ENCODE measurements at regions not wholly inside any gene's neighbourhood (a gene's known extent, or its start where the extent isn't known, plus 50 kb on each side); places are given as distances from the start of the nearest gene placed in this dataset.

DNA sequence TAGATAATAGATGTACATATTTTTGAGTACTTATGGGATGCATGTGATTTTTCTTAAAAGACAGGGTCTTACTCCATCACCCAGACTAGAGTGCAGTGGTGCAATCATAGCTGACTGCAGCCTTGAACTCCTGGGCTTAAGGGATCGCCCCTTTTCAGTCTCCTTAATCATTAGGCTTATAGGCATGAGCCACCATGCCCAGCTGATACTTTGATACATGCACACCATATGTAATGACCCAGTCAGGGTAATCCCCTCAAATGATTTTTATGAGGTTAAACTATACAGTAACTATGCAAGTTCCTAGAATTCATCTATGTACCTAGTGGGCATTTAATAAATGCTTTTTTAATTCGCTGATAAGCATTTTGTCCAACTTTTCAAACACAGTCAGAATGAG, 292.3 kb downstream of the DTWD2 start:
- no peaks in the 10 kb centered on the region for H3K27me3 Mint-ChIP-seq (ENCODE audit: low read depth)
- Histone ChIP-seq H2AFZ (ENCODE audit: low read length) (no peak overlapping the region), H3K14ac (ENCODE audit: insufficient read depth, low read length) (no peak overlapping the region), H3K27ac (ENCODE audit: insufficient read length, low read depth, low read length) (no peak overlapping the region), H4K8ac (replicated peaks; ENCODE audit: insufficient read length, low read depth, low read length) (no peak overlapping the region), H2BK120ac (ENCODE audit: low read depth, low read length, poor library complexity, severe bottlenecking) (no peak overlapping the region), H3K4me1 (ENCODE audit: insufficient read depth, low read length) (no peaks in the 10 kb centered on the region), H4K91ac (ENCODE audit: insufficient read length, low read depth, low read length) (no peak overlapping the region), H3K4me2 (ENCODE audit: insufficient read depth, insufficient read length, low read length) (no peak overlapping the region), H3K27me3 (ENCODE audit: insufficient read depth, low read length) (no peaks in the 10 kb centered on the region), H3K9ac (ENCODE audit: extremely low read depth, insufficient read length, low read length) (no peak overlapping the region), H4K20me1 (ENCODE audit: control insufficient read depth, insufficient read depth, insufficient read length) (no peaks in the 10 kb centered on the region), H3T11ph (ENCODE audit: low read length) (no peak overlapping the region), H3K23me2 (ENCODE audit: insufficient read length, low read depth, low read length, poor library complexity, severe bottlenecking) (no peaks in the 10 kb centered on the region), H3K4ac (ENCODE audit: low read depth, low read length) (no peak overlapping the region), H2BK12ac (ENCODE audit: insufficient read length, low read depth, low read length) (no peak overlapping the region), H4K5ac (ENCODE audit: insufficient read length, low read depth, low read length) (no peak overlapping the region), H3K18ac (ENCODE audit: insufficient read length, low read depth, low read length) (no peak overlapping the region), H2BK20ac (ENCODE audit: low read depth, low read length, poor library complexity, severe bottlenecking) (no peak overlapping the region), H3K79me1 (ENCODE audit: insufficient read depth, low read depth, low read length, poor library complexity, severe bottlenecking) (no peaks in the 10 kb centered on the region), H2BK15ac (ENCODE audit: low read depth, low read length) (no peak overlapping the region), H3K9me3 (ENCODE audit: control insufficient read depth, low read depth, low read length) (no peaks in the 10 kb centered on the region), H2BK5ac (ENCODE audit: insufficient read length, low read length) (no peak overlapping the region), H3K56ac (ENCODE audit: insufficient read length, low read depth, low read length) (no peak overlapping the region), H2AK5ac (ENCODE audit: insufficient read length, low read length) (no peak overlapping the region), H3K79me2 (ENCODE audit: insufficient read depth, low read length) (no peaks in the 10 kb centered on the region), H3K23ac (ENCODE audit: insufficient read length, low read depth, low read length) (no peak overlapping the region)
- no peaks in the 10 kb centered on the region for H3K36me3 Mint-ChIP-seq (ENCODE audit: insufficient read depth in 1 of 3, low read depth in 3 of 3)
- DNase-seq, result no peak
- H3K4me3 Mint-ChIP-seq, result no peak overlapping the region
- TF ChIP-seq, protein P1, sequence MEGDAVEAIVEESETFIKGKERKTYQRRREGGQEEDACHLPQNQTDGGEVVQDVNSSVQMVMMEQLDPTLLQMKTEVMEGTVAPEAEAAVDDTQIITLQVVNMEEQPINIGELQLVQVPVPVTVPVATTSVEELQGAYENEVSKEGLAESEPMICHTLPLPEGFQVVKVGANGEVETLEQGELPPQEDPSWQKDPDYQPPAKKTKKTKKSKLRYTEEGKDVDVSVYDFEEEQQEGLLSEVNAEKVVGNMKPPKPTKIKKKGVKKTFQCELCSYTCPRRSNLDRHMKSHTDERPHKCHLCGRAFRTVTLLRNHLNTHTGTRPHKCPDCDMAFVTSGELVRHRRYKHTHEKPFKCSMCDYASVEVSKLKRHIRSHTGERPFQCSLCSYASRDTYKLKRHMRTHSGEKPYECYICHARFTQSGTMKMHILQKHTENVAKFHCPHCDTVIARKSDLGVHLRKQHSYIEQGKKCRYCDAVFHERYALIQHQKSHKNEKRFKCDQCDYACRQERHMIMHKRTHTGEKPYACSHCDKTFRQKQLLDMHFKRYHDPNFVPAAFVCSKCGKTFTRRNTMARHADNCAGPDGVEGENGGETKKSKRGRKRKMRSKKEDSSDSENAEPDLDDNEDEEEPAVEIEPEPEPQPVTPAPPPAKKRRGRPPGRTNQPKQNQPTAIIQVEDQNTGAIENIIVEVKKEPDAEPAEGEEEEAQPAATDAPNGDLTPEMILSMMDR (conservative IDR thresholded peaks at IDR 0.05), result no peak
- H3K4me1 Mint-ChIP-seq, result 0 out of 4 replicates have a peak, but pooled peaks cover 0 to 3% of the 10 kb centered on the region in 2 experiments
- H3K9me3 Mint-ChIP-seq, result no peaks in the 10 kb centered on the region
- no peak overlapping the region for H3K27ac Mint-ChIP-seq
- WGBS (ENCODE audit: extremely low coverage, insufficient read length, low lambda C conversion rate), result no CpG with 5 or more reads among the region's 2 CpGs
